Left ventricle myocardium superior (tissue), 1 donor: ENCODE measurements at regions not wholly inside any gene's neighbourhood (a gene's known extent, or its start where the extent isn't known, plus 50 kb on each side); places are given as distances from the start of the nearest gene placed in this dataset.

Source experiments
- ATAC-seq: fragments of 200-7000 bp; cut with Tn5 transposase; one replicate; pipeline ENCODE4 v1.9.1; 2020; ENCODE audit warnings: mild to moderate bottlenecking, moderate library complexity
- DNase-seq: peaks from one replicate; pipeline ENCODE4 v3.0.0-alpha.2; 2020
- intact Hi-C: fragments of 100-400 bp; cut with micrococcal nuclease; formaldehyde crosslinking; loops from one replicate; pipeline ENCODE4 v1.11.0; 2022
- donor health status: DM: no; HTN: yes; CAD: no; lungs with severe emphysema.

DNA sequence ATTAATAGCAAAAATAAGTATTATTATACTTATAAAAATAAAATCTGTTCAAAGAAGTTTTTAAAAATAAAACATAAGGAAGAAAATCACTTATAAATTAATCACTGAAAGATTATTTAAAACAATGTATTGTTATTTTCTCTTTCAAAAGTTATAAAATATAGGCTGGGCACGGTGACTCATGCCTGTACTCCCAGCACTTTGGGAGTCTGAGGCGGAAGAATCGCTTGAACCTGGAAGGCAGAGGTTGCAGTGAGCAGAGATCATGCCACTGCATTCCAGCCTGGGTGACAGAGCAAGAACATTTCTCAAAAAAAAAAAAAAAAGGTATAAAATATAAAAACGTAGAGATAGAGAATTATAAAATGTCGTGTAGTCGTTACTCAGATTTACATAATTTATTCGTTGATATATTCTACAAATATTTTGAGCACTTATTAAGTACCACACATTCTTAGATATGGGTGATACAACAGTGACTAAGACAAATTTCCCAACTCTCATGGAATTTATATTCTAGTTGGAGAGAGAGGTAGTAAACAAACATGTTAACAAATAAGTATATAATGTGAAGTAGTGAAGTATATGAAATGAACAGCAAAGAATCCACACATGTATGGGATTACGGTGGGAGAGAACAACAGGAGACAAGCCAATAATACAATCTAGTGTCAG, 1030.0 kb downstream of the SORCS1 start:
- ATAC-seq (no peak), DNase-seq (no peak)
- intact Hi-C loops, result no loop called here

DNA sequence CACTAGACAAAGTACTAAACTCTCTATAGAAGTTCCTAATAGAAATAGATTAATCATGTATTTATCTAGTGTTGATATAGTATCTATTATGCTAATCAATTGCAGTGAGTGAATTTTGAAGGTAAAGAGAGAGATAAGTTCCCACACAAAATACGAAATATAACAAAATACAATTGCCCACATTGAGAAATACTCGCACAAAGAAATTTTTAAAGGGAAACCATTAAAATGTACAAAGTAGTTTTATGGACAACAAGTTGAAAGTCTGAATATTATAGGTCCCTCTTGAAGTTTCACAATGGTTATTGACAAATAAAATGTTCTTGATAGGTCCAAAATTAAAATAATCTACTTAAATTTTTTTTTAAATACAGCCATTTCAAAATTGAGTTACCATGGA, 1031.1 kb downstream of the SORCS1 start:
- intact Hi-C loops, result no loop called here
- no peak for ATAC-seq
- DNase-seq, result no peak

- no peak for ATAC-seq
- intact Hi-C loops, result no loop called here
Observed at GRCh38 chr10:106132956-106133355, 1031.5 kb downstream of the SORCS1 start.

GRCh38 chr10:106114656-106115186, 1049.8 kb downstream of the SORCS1 start:
- intact Hi-C loops, result no loop called here
- DNase-seq, result no peak
- ATAC-seq, result no peak

More at GRCh38 chr10:106132956-106133355, 1031.5 kb downstream of the SORCS1 start:
- DNase-seq, result no peak

GRCh38 chr10:106111246-106111645, 1053.3 kb downstream of the SORCS1 start:
- ATAC-seq, result no peak
- intact Hi-C loops, result no loop called here

GRCh38 chr10:106107706-106108105, 1056.8 kb downstream of the SORCS1 start:
- no peak for DNase-seq
- intact Hi-C loops, result no loop called here
- no peak for ATAC-seq

More at GRCh38 chr10:106111246-106111645, 1053.3 kb downstream of the SORCS1 start:
- DNase-seq, result no peak

- intact Hi-C loops, result no loop called here
- ATAC-seq (no peak), DNase-seq (no peak)
Observed at GRCh38 chr10:106106114-106106513, 1058.4 kb downstream of the SORCS1 start.

DNA sequence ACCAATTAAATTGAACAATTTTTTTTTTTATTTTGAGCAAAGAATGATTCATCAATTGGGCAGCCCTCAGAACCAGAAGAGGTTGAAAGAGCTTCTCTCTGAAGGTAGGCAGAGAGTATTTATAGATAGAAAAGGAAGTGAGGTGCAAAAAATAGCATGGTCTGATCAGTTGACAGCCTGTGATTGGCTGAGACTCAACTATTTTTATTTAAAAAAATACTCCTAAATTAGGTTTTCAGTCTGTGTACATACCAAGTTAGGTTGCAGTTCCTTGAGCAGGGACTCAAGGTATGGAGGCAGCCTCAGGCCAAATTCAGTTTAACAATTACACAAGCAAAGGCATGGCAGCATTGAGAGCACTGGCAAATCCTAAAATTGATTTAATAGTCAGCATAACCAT, 1074.7 kb downstream of the SORCS1 start:
- intact Hi-C loops, result no loop called here
- ATAC-seq, result no peak
- no peak for DNase-seq

DNA sequence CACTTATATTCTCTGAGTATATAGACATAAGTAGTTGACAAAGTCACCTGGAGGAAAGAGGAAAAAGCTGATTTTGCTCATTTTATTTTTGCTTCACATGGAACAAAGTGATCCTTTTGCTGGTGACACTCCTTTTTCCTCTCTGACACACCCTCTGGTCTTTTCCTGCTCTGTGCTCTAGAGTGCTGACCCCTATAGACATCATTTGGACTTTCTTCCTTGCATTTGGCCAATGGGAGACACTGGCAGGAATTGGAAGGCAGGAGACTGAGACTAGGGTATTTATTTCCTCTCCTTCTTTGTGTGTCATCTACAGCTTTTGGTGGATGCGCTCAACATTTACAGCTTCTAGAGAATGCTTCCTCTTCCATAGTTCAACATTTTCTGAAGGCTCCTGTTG, 1078.1 kb downstream of the SORCS1 start:
- DNase-seq, result no peak
- ATAC-seq, result no peak
- intact Hi-C loops, result no loop called here

DNA sequence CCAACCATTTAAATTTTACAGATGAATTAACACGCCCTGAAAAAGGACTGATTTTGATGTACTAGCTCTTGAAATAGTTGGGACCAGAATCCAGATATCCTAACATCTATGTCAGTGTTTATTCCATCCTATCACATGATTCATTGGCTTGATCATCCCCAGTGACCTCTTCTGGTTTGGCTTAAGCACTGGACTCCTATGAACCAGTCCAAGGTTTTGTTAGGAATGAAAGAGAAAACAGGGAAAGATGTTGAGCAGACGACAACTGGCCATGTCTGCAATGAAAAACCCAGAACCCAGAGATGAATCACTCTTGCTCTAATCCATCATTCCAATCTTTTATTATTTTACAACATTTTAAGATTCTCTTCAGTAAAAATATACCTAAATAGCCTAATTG, 1080.9 kb downstream of the SORCS1 start:
- no peak for ATAC-seq
- intact Hi-C loops, result no loop called here

DNA sequence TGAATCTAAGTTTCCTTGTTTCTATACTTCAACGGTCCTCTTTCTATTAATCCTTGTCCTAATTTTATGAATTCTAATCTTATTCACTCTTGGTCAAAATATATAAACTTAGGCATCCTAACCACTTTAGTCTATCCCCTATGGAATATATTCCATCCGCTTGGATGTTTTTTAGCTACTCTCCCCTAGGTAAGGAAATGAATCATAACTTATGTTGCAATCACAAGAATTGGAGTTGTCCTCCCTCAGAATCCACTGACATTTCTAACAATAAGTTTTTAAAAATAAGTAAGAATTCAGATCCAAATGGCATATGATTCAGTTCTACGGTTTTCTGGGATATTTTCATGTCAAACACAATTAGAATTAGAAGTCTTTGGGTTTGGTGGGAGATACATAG, 1081.6 kb downstream of the SORCS1 start:
- intact Hi-C loops, result no loop called here
- DNase-seq (no peak), ATAC-seq (no peak)

More for the DNA sequence above, 1080.9 kb downstream of the SORCS1 start:
- no peak for DNase-seq

- DNase-seq, result no peak
- no peak for ATAC-seq
- intact Hi-C loops, result no loop called here
Observed at GRCh38 chr10:106078895-106079576, 1085.5 kb downstream of the SORCS1 start.

- intact Hi-C loops, result no loop called here
- DNase-seq (no peak), ATAC-seq (no peak)
Observed at GRCh38 chr10:106076496-106076895, 1088.0 kb downstream of the SORCS1 start.

GRCh38 chr10:106053061-106053460, 1111.4 kb downstream of the SORCS1 start:
- ATAC-seq (no peak), DNase-seq (no peak)
- intact Hi-C loops, result no loop called here

- ATAC-seq (no peak), DNase-seq (no peak)
- intact Hi-C loops, result no loop called here
Observed at GRCh38 chr10:106044503-106044902, 1120.0 kb downstream of the SORCS1 start.

- intact Hi-C loops, result no loop called here
- ATAC-seq (no peak), DNase-seq (no peak)
Observed at GRCh38 chr10:106043863-106044262, 1120.6 kb downstream of the SORCS1 start.

- DNase-seq (no peak), ATAC-seq (no peak)
- intact Hi-C loops, result no loop called here
Observed at GRCh38 chr10:106038246-106038645, 1126.3 kb downstream of the SORCS1 start.

DNA sequence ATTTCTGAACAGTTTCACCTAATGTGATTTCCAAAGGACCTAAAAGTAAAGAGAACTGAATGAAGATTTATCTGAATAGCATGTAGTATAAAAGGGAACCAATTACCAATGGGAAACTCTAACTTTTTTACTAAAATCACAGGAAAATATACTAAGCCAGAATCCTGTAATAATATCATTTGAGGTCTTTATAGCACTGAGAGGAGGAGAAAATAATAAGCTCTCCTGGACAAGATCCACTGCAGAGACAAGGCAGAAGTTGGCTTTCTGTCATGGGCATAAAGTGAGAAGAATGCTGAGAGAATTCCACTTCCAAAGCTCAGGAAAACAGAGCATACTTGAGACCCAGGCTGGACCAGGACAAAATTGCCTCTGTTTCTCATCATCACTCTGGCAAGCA, 1131.4 kb downstream of the SORCS1 start:
- ATAC-seq (no peak), DNase-seq (no peak)
- intact Hi-C loops, result no loop called here

GRCh38 chr10:106032450-106033002, 1132.0 kb downstream of the SORCS1 start:
- intact Hi-C loops, result no loop called here
- no peak for DNase-seq

GRCh38 chr10:106027240-106027639, 1137.3 kb downstream of the SORCS1 start:
- intact Hi-C loops, result no loop called here
- DNase-seq, result no peak
- ATAC-seq, result no peak

More at GRCh38 chr10:106032450-106033002, 1132.0 kb downstream of the SORCS1 start:
- no peak for ATAC-seq
